ENCODE measurements at regions not wholly inside any gene's neighbourhood (a gene's known extent, or its start where the extent isn't known, plus 50 kb on each side); places are given as distances from the start of the nearest gene placed in this dataset.

- TF ChIP-seq ZBTB33 (IDR thresholded peaks at IDR 0.05) (no peak), MAX (IDR thresholded peaks at IDR 0.05) (no peak), NR2F2 (IDR thresholded peaks at IDR 0.05) (no peak), EGR1 (IDR thresholded peaks at IDR 0.05; ENCODE audit: low read depth in 2 of 2) (no peak), SP1 (IDR thresholded peaks at IDR 0.05) (no peak)
Measured at GRCh38 chr11:115778928-115779650, 274.9 kb upstream of the CADM1 start (continued).

GRCh38 chr11:115776916-115777315 is 272.7 kb upstream of the CADM1 start:
- Histone ChIP-seq H3K27me3 (ENCODE audit: control insufficient read depth in 4 of 4, insufficient read depth in 4 of 4, low read length in 3 of 4) (no peaks in the 10 kb centered on the region), H3K4me3 (ENCODE audit: low read depth in 1 of 3, low read length in 3 of 3) (no peak overlapping the region), H3K36me3 (ENCODE audit: control insufficient read depth in 4 of 4, insufficient read depth in 3 of 4, low read depth in 1 of 4, low read length in 3 of 4) (no peaks in the 10 kb centered on the region), H3K27ac (ENCODE audit: low read depth in 1 of 2, low read length in 2 of 2) (no peak overlapping the region), H3K4me1 (ENCODE audit: control insufficient read depth in 4 of 4, insufficient read depth in 4 of 4, low read length in 3 of 4) (no peaks in the 10 kb centered on the region), H3K9me3 (ENCODE audit: control insufficient read depth in 4 of 4, low read length in 3 of 4) (no peaks in the 10 kb centered on the region), H3K9ac (ENCODE audit: low read depth in 1 of 2, low read length in 2 of 2) (no peak overlapping the region)
- no peak for DNase-seq (ENCODE audit: low spot score)
- WGBS: 84% methylated on average over 6 of the region's 6 CpGs
- TF ChIP-seq ZBTB33 (IDR thresholded peaks at IDR 0.05) (no peak), EGR1 (IDR thresholded peaks at IDR 0.05; ENCODE audit: low read depth in 2 of 2) (no peak), MAX (IDR thresholded peaks at IDR 0.05) (no peak), TAF1 (conservative IDR thresholded peaks at IDR 0.05) (no peak), CTCF (IDR thresholded peaks at IDR 0.05; ENCODE audit: low read depth, low read length, missing input control) (no peak), NR2F2 (IDR thresholded peaks at IDR 0.05) (no peak), JUND (IDR thresholded peaks at IDR 0.05) (no peak), SP1 (IDR thresholded peaks at IDR 0.05) (no peak), ATF3 (IDR thresholded peaks at IDR 0.05) (no peak), YY1 (IDR thresholded peaks at IDR 0.05) (no peak)

GRCh38 chr11:115775846-115776245 is 271.6 kb upstream of the CADM1 start:
- WGBS: 87% methylated on average over 4 of the region's 4 CpGs
- Histone ChIP-seq H3K4me3 (ENCODE audit: low read depth in 1 of 3, low read length in 3 of 3) (no peak overlapping the region), H3K36me3 (ENCODE audit: control insufficient read depth in 4 of 4, insufficient read depth in 3 of 4, low read depth in 1 of 4, low read length in 3 of 4) (no peaks in the 10 kb centered on the region)

More at GRCh38 chr11:115775846-115776245, 271.6 kb upstream of the CADM1 start:
- Histone ChIP-seq H3K9me3 (ENCODE audit: control insufficient read depth in 4 of 4, low read length in 3 of 4) (no peaks in the 10 kb centered on the region), H3K4me1 (ENCODE audit: control insufficient read depth in 4 of 4, insufficient read depth in 4 of 4, low read length in 3 of 4) (no peaks in the 10 kb centered on the region), H3K27me3 (ENCODE audit: control insufficient read depth in 4 of 4, insufficient read depth in 4 of 4, low read length in 3 of 4) (no peaks in the 10 kb centered on the region), H3K27ac (ENCODE audit: low read depth in 1 of 2, low read length in 2 of 2) (no peak overlapping the region), H3K9ac (ENCODE audit: low read depth in 1 of 2, low read length in 2 of 2) (no peak overlapping the region)
- no peak for DNase-seq (ENCODE audit: low spot score)
- TF ChIP-seq YY1 (IDR thresholded peaks at IDR 0.05): no peak
